ENCODE measurements at regions not wholly inside any gene's neighbourhood (a gene's known extent, or its start where the extent isn't known, plus 50 kb on each side); places are given as distances from the start of the nearest gene placed in this dataset.

GRCh38 chr2:122210898-122211856, 455.7 kb downstream of the TSN start:
- no peak for TF ChIP-seq TARDBP (IDR thresholded peaks at IDR 0.05)
- no peak for TF ChIP-seq SUZ12 (IDR thresholded peaks at IDR 0.05)
- no peak for TF ChIP-seq FOXA1 (IDR thresholded peaks at IDR 0.05)
- TF ChIP-seq ARNT (IDR thresholded peaks at IDR 0.05): no peak
- no peak for TF ChIP-seq BHLHE40 (IDR thresholded peaks at IDR 0.05; ENCODE audit: borderline replicate concordance)

Measured in HEK293T (cell line).